Ureter (tissue), 1 donor: ENCODE measurements at regions not wholly inside any gene's neighbourhood (a gene's known extent, or its start where the extent isn't known, plus 50 kb on each side); places are given as distances from the start of the nearest gene placed in this dataset.

ENCODE experiments used
- DNase-seq: peaks from one replicate; pipeline ENCODE4 v3.0.0-alpha.2; 2020; ENCODE audit warnings: low spot score
- donor health status: DM: yes; HTN: yes; CAD: no.

GRCh38 chr1:39107341-39108290 is 81.5 kb downstream of the NDUFS5 start:
- no peak for DNase-seq

GRCh38 chr1:39109644-39110043 is 83.5 kb downstream of the NDUFS5 start:
- no peak for DNase-seq

DNA sequence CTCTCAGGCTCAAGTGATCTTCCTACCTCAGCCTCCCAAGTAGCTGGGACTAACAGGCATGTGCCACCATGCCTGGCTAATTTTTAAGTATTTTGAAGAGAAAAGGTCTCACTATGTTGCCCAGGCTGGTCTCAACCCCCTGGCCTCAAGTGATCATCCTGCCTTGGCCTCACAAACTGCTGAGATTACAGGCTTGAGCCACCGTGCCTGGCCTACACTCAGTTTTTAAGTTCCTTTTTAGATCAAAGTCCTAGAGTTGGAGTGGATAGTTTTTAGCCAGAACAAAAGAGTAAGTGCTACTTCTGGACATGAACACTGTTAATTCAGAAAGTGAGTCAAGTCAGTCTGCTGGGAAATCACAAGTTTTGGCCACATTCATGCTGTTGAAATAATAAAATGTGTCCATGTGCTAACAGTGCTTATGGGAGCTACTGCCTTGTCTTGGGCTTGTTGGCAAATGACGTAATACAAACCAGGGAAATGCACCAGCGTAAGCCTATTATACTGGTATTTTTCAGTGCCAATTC is 84.2 kb downstream of the NDUFS5 start:
- no peak for DNase-seq

- no peak for DNase-seq
Measured at GRCh38 chr1:39110882-39111281, 84.7 kb downstream of the NDUFS5 start.

DNA sequence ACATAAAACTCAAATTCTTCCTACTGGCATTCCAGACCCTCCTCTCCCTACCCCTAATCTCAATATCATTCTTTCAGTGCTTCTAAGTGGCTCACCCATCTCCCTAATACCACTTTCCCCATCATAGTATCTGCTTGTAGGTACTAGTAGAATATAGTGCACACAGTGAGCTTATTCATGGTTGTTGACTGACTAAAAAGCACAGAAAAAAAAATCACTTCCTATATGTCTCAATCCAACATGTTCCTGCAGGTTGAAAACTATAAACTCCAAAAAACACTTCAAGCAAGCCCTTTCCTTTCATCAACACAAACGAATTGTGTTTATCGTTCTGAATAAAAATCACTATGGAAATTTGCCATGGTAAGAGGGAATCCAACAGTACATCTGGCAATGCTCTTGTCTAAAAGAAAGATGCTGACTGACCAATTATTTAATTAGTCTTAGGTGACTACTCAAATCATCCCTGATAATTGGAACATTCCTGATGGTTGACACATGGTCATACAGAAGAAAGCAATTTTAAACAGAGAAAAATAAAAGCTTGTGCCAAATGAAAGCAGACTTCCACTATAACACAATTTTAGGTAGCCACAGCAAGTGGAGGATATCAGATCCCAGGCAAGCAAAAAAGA is 87.1 kb downstream of the NDUFS5 start:
- DNase-seq, result no peak

DNA sequence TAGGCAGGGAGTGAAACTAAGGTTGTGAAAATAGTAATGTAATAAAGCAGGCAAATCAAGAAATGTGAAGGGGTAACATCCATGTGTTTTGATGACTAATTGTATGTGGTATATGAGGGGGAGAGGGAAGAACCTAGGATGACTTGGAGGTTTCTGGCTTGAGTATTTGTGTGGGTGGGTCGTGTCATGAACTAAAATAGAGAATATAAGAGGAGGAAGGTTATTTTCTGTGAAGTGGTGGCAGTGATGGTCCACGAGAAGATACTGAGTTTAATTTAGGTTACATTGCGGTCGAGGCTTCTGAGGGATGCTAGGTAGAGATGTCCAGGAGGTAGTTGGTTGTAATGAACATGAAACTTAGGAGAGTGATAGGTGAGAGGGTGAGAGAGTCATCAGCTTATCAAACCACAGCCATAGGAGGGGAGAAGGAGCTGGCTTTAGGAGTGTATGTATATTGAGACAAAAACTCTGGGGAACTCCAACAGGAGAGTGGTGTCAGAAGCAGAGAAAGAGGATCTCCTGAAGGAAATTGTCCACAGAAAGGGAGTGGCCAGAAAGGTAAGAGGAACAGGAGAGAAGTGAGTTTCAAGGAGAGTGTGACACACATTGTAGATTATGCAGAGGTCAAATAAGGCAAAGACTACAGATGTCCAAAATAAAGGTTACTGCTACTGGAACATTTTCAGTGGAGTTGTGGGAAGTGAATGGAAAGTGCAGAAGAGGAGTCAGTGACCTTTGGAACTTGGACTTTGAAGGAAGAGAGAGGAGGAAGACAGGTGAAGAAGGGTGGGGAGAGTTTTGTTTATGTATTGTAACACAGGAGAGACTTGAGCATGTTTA is 89.0 kb upstream of the MACF1 start:
- no peak for DNase-seq

- DNase-seq, result no peak
Measured at GRCh38 chr1:39116116-39116607, 88.3 kb upstream of the MACF1 start.

- no peak for DNase-seq
Measured at GRCh38 chr1:39116860-39117728, 87.4 kb upstream of the MACF1 start.

DNA sequence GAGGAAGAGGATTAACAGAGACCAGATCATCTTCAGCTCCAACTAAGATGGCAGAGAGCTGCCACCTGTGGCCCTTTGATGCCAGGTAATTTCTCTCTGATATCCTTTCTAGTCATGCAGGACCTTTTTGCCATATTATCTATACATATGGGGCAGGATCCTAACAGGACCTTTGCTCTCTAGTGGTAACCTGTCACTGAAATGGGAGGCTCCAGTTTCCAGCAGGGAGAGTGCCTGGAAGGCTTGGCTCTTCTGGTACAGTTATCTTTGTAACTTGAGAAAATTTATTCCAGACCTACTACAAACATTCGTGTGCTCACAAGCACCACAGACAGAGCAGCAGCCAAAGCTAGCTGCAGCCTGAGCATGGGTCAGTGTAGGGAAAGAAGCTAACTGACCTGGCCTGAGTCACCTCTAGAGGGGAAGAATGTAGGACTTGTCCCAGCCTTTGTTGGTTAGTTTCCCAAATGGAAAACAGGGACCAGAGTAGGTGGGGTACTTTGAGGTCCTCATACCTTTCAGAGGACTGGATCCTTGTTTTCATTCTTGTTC is 86.5 kb upstream of the MACF1 start:
- no peak for DNase-seq

DNA sequence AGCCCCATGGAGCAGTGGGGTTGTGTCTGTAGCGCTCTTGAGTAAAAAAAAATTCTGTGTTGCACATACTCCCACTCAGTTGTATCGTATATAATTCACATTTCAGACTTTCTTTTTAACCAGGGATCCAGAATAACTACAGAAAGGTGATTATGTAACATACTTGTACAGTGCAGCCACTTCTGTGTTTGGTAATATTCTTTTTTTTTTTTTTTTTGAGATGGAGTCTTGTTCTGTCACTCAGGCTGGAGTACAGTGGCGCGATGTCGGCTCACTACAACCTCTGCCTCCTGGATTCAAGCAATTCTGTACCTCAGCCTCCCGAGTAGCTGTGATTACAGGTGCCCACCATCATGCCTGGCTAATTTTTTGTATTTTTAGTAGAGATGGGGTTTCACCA is 82.4 kb upstream of the MACF1 start:
- no peak for DNase-seq

DNA sequence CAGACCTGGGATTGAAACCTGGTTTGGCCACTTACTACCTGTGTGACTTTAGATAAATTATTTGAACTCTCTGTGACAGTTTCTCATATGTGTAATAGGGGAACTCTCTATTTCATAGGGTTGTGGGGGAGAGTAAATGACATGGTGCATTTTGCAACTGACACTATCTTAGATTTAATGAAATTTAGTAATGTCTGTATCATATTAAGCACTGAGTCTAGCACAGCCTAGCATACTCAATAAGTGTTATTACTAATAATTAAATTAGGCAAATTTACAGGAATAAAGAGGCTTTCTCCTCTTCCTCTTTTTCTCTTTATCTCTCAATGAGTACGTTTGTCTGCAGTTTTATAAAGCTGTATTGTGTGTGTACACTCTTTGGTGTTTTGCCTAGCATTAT is 80.2 kb upstream of the MACF1 start:
- no peak for DNase-seq

- no peak for DNase-seq
Measured at GRCh38 chr1:39127513-39127912, 77.0 kb upstream of the MACF1 start.

DNA sequence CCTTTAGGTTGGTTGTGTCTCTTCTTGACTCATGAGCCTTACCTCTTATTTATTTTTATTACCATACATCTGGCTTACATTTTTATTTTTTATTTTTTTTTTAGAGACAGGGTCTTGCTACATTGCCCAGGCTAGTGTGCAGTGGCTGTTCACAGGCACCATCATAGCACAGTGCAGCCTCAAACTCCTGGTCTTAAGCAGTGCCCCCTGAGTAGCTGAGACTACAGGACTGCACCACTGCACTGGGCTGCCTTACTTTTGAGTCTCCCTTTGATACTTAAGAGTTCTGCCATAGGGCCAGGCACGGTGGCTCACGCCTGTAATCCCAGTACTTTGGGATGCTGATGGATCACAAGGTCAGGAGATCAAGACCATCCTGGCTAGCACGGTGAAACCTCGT is 76.4 kb upstream of the MACF1 start:
- DNase-seq, result no peak

DNA sequence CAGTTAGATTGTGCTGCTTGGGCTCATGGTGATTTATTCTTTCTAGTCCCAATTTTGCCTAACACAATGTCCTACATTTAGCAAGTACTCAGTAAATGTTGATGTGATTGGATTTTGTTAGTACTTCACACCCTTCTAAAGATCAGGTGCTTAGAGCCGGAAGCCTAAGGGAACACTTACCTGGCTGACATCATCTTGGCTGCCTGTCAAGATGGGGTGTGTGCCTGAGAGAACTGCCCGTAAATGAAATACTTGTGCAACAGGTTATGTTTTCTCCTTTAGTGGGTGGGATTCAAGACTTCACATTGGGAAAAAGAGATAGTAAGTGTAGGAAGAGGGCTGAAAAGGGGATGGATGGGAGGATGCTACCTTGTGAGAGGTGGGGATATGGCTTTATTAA is 75.5 kb upstream of the MACF1 start:
- DNase-seq, result peak; percentile 83

DNA sequence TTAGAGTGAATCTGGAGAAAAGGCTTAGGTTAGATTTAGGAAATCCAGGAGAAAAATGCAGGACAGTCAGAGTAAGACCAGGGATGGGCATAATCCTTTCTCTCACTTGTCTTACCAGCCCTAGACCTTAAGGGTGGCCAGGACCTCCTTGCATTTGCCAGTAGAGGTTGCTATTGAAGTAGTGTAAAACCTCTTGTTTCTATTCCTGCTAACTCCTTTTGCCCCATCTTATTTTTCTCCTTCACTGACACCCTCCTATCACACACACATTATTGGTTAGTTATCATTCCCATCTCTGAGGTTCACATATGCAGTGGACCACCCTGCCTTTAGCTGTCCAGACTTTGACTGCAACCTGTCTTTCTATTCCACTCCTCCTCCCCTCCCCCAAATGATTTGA is 75.0 kb upstream of the MACF1 start:
- DNase-seq, result no peak

GRCh38 chr1:39130325-39130724 is 74.2 kb upstream of the MACF1 start:
- no peak for DNase-seq

- no peak for DNase-seq
Measured at GRCh38 chr1:39131940-39132339, 72.6 kb upstream of the MACF1 start.

GRCh38 chr1:39132505-39133339 is 71.8 kb upstream of the MACF1 start:
- peak; percentile 68 for DNase-seq

- no peak for DNase-seq
Measured at GRCh38 chr1:39133340-39133684, 71.2 kb upstream of the MACF1 start.
